Pancreas (tissue), 10 donors: ENCODE measurements at regions not wholly inside any gene's neighbourhood (a gene's known extent, or its start where the extent isn't known, plus 50 kb on each side); places are given as distances from the start of the nearest gene placed in this dataset.
"Not testable (repeated sequence)": the region's sequence is repeated elsewhere in the genome, so short reads cannot be mapped to it uniquely, and the experiment has no call there.

Experiments used
- ATAC-seq, 4 donors: fragments of 200-7000 bp; cut with Tn5 transposase; one replicate each; pipeline versions ENCODE4 v1.8.0 to v1.9.1; 2020; ENCODE audit warnings: mild to moderate bottlenecking in 4 of 4, moderate library complexity in 4 of 4
- DNase-seq, 6 donors: peaks; one replicate each; pipeline ENCODE4 v3.0.0-alpha.2; 2020
- FAIRE-seq: peaks from 2 replicates; lab custom pipeline; 2012; peaks lifted over from hg19 to GRCh38; lab: Jason Lieb, UNC
- H3K27ac ChIP-seq, 4 donors: fragments of 200-600 bp; sonication (generic); 1 replicate in 3 of 4; 2 replicates in 1 of 4; pipeline versions ENCODE4 v1.5.0 to v1.8.0; 2020
- H3K27me3 ChIP-seq, 4 donors: fragments of 200-600 bp; one replicate each; pipeline ENCODE4 v1.8.0; 2021
- H3K36me3 ChIP-seq, 3 donors: fragments of 200-600 bp; sonication (generic) in 1 of 3; one replicate each; pipeline versions ENCODE4 v1.5.0 to v1.8.0; 2020 to 2021
- H3K4me1 ChIP-seq, 3 donors: fragments of 200-600 bp; one replicate each; pipeline ENCODE4 v1.8.0; 2021
- H3K4me3 ChIP-seq, 4 donors: fragments of 200-600 bp; sonication (generic) in 2 of 4; one replicate each; pipeline versions ENCODE4 v1.5.0 to v1.8.0; 2020 to 2021
- H3K9me3 ChIP-seq, 4 donors: fragments of 200-600 bp; one replicate each; pipeline ENCODE4 v1.8.0; 2021
- WGBS, 2 donors: extraction: QIAGEN DNeasy Blood & Tissue Kit; methylation state at CpG; one replicate each; pipeline ENCODE4 v1.1.7; 2013; 5-methylcytosine and 5-hydroxymethylcytosine counted together
- intact Hi-C, 3 donors: fragments of 100-400 bp; cut with DNase I; formaldehyde crosslinking; loops; one replicate each; pipeline versions ENCODE4 v1.11.1 to v1.14.2; 2022
- TF ChIP-seq, protein P1 (sequence below), 4 donors: fragments of 200-600 bp; sonication (generic) in 3 of 4; IDR thresholded peaks; one replicate each; pipeline versions ENCODE4 v1.5.0 to v1.8.0; 2021; ENCODE audit warnings: antibody characterized with exemption in 4 of 4
- donor health status: healthy with polysubstance abuse.
- donor health status: DM: no; HTN: no; CAD: no; lungs with moderate emphysema.
- donor health status: DM: no; HTN: no; CAD: no.
- donor health status: control.
- donor health status: control.
- donor health status: Bipolar disorder and iron deficiency.
- donor health status: DM: yes; HTN: yes; CAD: no.
- donor health status: DM: no; HTN: no; CAD: no.
- donor health status: DM: no; HTN: no; CAD: no.
- donor health status: DM: yes; HTN: yes; CAD: no.

DNA sequence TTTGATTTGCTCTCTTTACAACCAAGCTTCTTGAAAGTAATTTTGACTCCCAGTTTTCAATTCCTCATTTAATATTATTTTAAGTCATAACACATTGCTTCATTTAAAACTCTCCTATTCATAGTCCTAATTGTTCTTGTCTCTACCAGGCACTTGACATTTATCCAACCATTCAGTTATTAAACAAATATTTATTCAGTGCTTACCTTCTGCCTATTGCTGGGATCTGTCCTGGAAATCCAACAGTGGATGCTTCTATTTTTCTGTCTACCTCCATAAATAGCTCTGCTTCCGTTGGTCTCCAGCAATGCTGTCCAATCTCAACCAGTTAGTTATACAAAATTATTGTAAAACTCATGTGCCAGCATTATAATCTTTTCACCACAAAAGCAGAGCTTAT lies 615.1 kb downstream of the ZWINT start:
- 9 to 13% methylated on average over 1 of the region's 1 CpG for WGBS, 2 donors

DNA sequence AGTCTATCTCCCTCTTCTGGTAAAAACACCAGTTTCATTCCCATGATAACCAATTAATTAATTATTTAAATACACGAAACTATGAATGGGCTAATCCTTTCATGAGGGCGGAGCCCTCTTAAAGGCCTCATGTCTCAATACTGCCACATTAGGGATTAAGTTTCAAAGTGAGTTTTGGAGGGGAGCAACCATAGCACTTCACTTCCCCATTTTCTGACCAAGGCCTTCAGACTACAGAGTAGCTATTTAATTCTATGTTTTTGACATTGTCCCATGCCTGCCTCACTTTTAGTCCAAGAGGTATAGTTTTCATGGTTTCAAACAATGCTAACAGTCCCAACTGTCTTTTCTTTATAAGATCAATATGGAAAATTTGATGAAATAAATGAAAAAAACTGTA lies 618.6 kb downstream of the ZWINT start:
- intact Hi-C loops = no loop called here
- no peaks in the 10 kb centered on the region for H3K27me3 ChIP-seq
- no peaks in the 10 kb centered on the region for H3K4me1 ChIP-seq
- FAIRE-seq = no peak
- ATAC-seq = no peak
- H3K27ac ChIP-seq = no peak overlapping the region
- 66 to 74% methylated on average over 2 of the region's 2 CpGs for WGBS, 2 donors
- no peaks in the 10 kb centered on the region for H3K36me3 ChIP-seq
- H3K9me3 ChIP-seq = no peaks in the 10 kb centered on the region
- H3K4me3 ChIP-seq = no peak overlapping the region
- DNase-seq = no peak
- TF ChIP-seq, protein P1, sequence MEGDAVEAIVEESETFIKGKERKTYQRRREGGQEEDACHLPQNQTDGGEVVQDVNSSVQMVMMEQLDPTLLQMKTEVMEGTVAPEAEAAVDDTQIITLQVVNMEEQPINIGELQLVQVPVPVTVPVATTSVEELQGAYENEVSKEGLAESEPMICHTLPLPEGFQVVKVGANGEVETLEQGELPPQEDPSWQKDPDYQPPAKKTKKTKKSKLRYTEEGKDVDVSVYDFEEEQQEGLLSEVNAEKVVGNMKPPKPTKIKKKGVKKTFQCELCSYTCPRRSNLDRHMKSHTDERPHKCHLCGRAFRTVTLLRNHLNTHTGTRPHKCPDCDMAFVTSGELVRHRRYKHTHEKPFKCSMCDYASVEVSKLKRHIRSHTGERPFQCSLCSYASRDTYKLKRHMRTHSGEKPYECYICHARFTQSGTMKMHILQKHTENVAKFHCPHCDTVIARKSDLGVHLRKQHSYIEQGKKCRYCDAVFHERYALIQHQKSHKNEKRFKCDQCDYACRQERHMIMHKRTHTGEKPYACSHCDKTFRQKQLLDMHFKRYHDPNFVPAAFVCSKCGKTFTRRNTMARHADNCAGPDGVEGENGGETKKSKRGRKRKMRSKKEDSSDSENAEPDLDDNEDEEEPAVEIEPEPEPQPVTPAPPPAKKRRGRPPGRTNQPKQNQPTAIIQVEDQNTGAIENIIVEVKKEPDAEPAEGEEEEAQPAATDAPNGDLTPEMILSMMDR (IDR thresholded peaks at IDR 0.05) = no peak

More for the DNA sequence above, 615.1 kb downstream of the ZWINT start:
- Histone ChIP-seq H3K4me1 (no peaks in the 10 kb centered on the region), H3K27me3 (no peaks in the 10 kb centered on the region), H3K9me3 (no peaks in the 10 kb centered on the region), H3K27ac (no peak overlapping the region), H3K4me3 (no peak overlapping the region), H3K36me3 (no peaks in the 10 kb centered on the region)
- DNase-seq (no peak), ATAC-seq (peak in 1 of 4 donors; percentile 28), FAIRE-seq (no peak)
- intact Hi-C loops = no loop called here
- TF ChIP-seq, protein P1 (IDR thresholded peaks at IDR 0.05) = no peak

DNA sequence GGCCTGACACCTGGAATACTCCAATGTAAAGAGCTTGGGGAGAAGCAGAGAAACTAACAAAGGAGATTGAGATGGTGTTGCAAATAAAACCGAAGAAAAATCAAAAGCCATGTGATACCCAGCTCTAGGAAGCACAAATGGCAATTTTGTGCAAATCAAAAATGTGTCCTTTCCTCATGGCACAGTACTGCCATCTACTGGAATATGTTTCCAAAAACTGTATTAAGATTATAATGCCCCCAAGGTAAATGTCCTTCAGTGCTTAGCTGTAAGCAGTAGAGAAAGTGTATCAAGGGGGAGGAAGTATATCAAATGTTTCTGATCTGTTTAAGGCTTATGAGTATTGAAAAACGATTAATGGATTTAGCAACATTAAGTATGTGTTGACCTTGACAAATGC lies 620.3 kb downstream of the ZWINT start:
- FAIRE-seq, intact Hi-C loops, H3K9me3 ChIP-seq, H3K36me3 ChIP-seq, H3K27ac ChIP-seq, H3K4me3 ChIP-seq, DNase-seq, H3K4me1 ChIP-seq, H3K27me3 ChIP-seq: not testable (repeated sequence)
- peak in 3 of 4 donors; percentile 46 to 76 (median 57) for ATAC-seq
- WGBS, 2 donors = 2 to 15% methylated on average over 1 to 2 of the region's 2 CpGs
- TF ChIP-seq, protein P1 (IDR thresholded peaks at IDR 0.05) = peak in 2 of 4 donors; percentile 14 to 22

DNA sequence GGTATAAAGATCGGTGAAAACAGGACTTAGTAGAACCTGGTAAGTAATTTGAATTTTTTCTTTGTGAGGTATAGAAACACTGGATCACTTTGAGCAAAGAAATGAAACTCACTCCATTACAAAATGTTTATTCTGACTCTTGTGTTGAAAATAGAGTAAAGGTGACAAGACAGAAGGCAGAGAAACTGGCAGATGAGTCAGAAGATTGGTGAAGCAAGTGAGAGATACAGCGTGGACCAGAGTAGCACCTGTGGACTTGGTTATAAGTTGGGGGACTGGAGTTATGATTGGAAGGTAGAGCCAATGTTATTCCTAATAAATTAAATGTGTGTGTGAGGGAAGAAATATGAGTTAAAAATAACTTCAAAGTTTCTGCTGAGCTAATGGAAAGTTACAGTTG lies 620.9 kb downstream of the ZWINT start:
- H3K4me1 ChIP-seq = no peaks in the 10 kb centered on the region
- no peak for FAIRE-seq
- no peaks in the 10 kb centered on the region for H3K27me3 ChIP-seq
- no peak overlapping the region for H3K27ac ChIP-seq
- no peak for ATAC-seq
- no peak overlapping the region for H3K4me3 ChIP-seq
- H3K9me3 ChIP-seq = no peaks in the 10 kb centered on the region
- 49 to 63% methylated on average over 2 of the region's 2 CpGs for WGBS, 2 donors
- intact Hi-C loops = no loop called here
- no peak for DNase-seq
- H3K36me3 ChIP-seq = no peaks in the 10 kb centered on the region
- TF ChIP-seq, protein P1 (IDR thresholded peaks at IDR 0.05) = no peak

DNA sequence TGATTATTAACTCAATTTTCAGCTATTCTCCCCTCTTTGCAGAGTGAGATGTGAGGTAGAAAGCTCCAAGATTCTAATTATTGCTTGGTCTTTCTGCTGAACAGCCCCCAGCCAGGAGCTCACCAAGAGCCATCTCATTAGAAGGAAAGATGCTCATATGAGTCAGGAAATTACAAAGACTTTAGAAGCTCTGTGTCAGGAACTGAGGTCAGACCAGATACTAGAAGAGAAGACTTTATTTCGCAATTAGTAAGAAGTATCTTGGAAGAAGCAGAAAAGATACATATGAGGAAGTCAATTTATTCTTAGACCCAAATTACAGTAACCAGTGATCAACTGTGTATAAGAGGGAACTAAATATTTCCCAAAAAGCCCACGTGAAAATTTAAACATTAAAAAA lies 626.9 kb downstream of the ZWINT start:
- FAIRE-seq (no peak), DNase-seq (no peak), ATAC-seq (no peak)
- no peaks in the 10 kb centered on the region for H3K9me3 ChIP-seq
- H3K27me3 ChIP-seq = no peaks in the 10 kb centered on the region
- intact Hi-C loops = no loop called here
- H3K36me3 ChIP-seq = no peaks in the 10 kb centered on the region
- no peak overlapping the region for H3K27ac ChIP-seq
- 55 to 61% methylated on average over 2 of the region's 2 CpGs for WGBS, 2 donors
- H3K4me1 ChIP-seq = no peaks in the 10 kb centered on the region
- no peak overlapping the region for H3K4me3 ChIP-seq
- TF ChIP-seq, protein P1 (IDR thresholded peaks at IDR 0.05) = no peak
